ENCODE measurements at regions not wholly inside any gene's neighbourhood (a gene's known extent, or its start where the extent isn't known, plus 50 kb on each side); places are given as distances from the start of the nearest gene placed in this dataset.

DNA sequence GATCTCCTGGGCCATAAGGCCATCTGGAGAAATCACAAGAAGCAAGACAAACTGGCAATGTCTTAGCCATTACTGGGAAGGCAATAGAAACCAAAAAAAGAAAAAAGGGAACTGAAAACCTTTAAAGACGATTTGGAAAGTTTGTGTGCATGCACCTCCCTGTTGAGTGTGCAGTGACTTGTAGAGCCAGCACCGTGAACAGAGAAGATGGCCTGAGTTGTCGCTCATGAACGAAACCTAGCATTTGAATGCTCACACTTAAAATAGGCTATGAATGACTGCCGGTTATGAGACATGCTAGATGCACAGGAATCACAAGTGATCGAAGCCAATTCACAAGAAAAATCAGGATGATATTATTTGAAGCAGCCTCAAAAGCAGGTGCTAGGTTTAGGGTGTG, 151.3 kb upstream of the ADO start:
- DNase-seq (ENCODE audit: low read depth, low spot score) = no peak

DNA sequence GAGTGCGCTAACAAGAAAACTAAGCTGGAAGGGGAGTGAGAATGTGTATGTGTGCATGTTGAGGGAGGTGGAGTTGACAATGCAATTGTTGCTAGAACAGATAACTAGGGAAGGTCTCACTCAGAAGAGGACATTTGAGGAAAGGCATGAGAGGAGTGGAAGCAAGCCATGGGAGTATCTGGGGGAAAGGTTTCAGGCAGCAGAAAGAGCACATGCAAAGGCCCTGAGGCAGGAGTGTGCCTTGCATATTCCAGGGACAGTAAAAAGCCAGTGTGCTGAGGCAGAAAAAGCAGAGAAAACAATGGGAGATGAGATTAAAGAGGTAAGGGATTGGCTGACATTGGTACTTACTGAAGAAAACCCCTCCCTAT, 149.6 kb upstream of the ADO start:
- DNase-seq (ENCODE audit: low read depth, low spot score) = no peak

DNA sequence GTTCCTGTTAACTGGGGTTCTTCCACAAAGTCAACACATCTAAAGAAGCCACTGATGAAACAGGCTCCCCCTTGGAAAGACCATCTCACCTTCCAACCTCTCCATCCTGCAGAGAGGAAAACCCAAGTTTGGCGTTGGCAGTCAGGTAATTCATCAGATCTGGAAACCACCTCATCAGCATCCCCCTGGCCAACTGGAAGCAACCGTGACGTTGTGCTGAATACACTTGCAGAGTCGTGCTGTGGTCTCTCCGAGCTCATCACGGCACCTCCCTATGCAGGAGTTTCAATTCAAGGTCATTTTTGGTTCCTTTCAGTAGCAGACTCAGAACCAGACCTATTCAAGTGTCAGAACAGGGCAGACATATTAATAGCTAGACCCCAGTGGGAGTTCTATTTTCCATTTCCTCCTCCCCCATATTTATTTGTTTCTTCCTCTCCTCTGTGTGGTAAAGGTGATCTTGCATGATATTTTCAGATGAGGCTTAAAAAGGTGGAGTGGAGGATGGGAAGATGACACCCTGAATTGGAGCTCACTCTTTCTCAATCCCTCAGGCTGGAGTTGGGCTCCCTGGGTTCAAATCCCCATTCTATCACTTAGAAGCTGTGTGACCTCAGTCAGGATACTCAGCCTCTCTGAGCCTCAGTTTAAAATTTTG, 149.1 kb upstream of the ADO start:
- no peak for DNase-seq (ENCODE audit: low read depth, low spot score)

DNA sequence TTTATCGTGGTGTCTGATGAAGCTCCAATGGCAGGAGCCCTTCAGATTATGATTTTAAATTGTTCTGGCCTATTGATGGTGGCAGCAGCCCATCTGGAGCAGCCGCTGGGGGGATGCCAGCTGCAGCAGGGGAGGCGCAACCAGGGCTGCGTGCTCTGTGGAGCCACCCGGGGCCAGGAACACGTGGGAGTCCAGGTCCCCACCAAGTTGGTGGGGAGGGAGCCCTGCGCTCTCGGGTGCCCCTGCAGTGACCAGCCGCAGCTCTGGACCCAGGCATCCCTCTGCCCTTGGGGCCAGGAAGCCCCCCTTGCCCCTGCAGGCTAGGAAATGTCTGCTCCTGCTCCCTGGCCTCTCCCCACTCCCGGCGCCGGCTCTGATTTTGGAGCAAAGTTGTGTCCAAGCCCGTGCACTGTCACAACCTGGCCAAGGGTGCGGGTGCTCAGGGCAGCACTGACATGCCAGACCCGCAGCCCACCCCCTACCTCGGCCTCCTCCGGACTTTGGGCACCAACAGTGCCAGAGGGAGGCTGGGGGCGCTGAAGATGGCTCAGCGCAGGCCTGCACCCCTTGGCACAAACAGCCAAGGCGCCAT, 147.2 kb upstream of the ADO start:
- no peak for DNase-seq (ENCODE audit: low read depth, low spot score)

DNA sequence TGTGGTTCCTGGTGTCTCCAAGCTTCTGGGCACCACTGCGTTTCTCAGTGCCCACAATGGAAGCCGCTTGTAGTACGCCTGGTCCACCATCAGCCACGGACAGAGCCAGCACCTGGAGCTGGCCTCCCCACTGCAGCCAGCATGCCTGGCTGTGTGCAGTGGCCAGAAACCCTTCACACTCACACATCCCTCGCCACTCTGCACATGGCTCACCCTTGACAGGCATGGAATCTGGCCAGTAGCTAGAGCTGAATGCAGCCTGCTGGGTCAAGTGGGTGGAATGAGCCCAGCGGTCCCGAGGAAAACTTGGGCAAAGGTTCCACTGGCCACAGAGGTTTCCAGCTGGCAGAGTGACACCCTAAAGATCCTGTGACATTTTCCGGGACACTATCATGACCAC, 146.0 kb upstream of the ADO start:
- no peak for DNase-seq (ENCODE audit: low read depth, low spot score)

DNA sequence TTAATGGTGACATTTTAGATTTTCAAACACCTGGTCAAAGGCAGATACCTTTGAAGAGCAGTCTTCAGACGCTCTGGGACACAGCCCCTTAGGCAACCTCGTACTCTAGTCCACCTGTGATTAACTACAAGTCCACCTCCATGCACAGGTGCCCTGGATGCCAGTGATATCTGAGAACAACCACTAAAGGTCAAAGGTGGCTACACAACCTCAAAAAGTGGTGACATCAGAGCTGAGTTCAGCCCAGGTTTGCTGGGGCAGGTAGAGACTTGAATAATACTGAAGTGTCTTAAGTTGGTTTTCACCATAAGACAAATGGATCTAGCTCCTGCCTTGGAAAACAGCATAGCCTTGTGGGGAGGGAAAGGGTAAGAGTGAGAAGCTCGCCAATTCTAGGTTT, 143.4 kb upstream of the ADO start:
- no peak for DNase-seq (ENCODE audit: low read depth, low spot score)

DNA sequence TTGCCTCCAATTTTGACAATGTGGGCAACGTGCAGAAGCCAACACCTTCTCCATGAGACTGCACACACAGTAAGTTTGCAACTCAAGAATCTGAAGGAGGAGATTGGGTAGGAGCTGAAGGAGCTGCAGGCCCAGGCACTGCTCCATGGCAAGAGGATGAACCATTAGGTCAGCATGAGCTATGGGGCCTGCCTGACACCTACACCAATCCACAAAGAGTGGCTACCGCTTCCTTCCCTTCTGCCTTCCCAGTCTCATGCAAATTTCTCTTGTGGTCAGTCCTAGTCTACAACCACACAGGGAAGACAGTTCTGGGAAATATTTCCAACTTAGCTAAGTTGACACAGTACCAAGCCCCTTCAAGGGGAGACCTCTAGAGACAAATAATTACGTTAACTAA, 142.0 kb upstream of the ADO start:
- DNase-seq (ENCODE audit: low read depth, low spot score) = no peak

DNA sequence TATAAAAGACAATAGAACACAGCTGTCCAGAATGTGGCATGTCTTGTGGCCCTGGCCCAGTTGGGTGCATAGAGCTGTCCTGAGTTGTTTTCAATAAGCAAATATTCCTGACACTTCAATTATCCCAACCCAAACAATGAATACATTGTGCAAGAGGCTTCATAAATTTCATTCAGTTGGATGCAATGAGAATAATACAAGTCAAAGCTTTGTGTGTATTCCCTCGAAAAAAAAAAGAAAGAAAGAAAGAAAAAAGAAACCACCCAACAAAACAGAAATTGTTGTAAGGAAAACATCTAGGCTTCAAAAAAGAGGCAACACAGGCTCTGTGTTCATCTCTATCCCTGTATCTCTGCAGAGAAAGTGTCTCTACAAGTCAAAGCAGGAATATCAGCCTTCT, 138.7 kb upstream of the ADO start:
- no peak for DNase-seq (ENCODE audit: low read depth, low spot score)

DNA sequence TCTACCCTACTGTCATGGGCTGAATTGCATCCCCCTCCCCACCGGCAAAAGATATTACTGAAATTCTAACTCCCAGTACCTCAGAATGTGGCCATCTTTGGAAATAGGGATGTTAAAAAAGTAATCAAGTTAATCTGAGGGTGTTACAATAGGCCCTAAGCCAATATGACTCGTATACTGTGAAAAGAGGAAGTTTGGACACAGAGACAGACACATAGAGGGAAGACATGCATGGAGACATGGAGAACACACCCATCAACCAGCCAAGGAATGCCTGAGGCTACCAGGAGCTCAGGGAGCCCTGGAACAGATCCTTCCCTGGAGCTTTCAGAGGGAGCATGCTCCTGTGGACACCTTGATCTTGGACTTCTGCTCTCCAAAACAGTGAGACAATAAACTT, 138.2 kb upstream of the ADO start:
- no peak for DNase-seq (ENCODE audit: low read depth, low spot score)

DNA sequence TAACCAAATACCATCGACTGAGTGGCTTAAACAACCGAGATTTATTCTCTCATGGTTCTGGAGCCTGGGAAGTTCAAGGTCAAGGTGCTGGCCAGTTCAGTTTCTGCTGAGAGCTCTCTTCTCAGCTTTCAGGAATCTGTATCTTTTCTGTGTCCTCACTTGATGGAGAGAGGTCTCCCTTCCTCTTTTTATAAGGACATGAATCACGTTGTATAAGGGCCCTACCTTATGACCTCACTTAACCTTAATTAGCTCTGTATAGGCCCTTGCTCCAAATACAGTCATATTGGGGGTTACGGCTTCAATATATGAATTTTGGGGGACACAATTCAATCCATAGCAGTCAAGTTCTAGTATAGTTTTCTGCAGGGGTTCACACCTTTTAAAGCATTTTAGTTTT, 135.2 kb upstream of the ADO start:
- DNase-seq (ENCODE audit: low read depth, low spot score) = no peak

DNA sequence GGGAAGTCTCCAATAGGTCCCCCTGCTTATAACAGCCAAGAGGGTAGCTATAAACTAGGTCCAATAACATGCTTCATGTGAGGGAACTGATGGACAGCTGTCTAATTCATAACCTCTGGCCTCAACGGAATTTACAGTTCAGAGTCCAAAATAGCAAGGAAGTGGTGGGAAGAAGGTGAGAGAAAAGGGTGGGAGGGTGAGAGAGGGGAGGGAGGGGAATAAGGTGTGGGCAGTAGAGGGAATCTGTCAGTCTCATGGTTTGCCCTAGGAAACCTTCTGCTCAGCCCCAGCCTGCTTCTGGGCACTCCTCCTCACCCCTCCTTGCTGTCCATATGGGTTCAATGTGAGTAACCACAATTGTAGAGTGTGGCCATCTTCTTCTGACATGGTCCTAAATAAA, 133.4 kb upstream of the ADO start:
- no peak for DNase-seq (ENCODE audit: low read depth, low spot score)

DNA sequence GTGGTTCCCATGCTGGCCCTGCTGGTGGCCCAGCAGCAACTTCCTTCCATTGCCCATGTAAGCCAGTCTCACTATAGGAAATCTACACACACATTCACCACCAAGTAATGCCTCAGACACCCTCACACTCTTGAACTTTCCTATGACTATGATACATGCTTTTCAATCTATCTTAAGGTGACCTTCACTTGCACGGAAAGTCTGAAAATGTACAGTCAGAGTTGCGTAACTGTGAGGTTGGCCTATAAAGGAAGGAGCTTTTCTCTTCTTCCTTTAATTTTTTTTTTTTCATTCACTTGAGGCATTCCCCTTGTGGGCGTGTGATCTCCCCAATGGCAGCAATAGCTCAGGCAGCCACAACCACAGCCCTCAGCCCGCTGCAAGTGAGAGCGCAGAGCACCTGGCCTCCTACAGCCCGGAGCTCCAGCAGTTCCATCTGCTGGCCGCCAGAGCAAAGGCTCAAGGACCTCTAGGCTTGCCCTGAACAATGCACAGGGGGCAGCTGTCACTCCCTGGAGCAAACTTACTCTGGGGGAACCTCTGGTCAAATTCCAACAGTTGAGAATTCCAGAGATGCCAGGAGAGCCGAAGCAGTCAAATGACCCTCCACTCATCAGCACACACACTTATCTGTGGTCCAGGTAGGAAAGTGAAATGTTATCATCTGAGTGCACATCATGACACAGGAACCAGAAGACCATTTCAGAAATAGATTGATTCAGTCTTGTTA, 123.1 kb upstream of the ADO start:
- no peak for DNase-seq (ENCODE audit: low read depth, low spot score)

DNA sequence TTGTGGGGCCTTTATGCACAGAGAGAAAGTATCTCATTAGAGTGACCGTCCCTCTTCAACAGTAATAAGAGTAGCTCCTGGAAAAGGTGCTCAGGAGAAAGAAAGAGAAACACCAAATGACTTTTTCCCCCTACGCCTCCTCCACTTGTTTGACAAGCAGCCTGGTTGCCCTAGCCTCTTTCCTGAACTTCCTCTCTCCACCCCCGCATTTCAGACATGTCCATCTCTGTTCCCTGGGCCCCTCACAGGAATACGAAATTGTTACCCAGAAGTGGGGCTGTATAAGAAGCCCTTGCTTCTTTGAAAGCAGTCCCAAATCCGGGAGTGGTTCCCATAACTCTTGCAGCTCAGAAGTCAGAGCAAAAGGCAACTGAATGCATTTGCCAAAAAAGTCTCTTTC, 119.6 kb upstream of the ADO start:
- no peak for DNase-seq (ENCODE audit: low read depth, low spot score)

DNA sequence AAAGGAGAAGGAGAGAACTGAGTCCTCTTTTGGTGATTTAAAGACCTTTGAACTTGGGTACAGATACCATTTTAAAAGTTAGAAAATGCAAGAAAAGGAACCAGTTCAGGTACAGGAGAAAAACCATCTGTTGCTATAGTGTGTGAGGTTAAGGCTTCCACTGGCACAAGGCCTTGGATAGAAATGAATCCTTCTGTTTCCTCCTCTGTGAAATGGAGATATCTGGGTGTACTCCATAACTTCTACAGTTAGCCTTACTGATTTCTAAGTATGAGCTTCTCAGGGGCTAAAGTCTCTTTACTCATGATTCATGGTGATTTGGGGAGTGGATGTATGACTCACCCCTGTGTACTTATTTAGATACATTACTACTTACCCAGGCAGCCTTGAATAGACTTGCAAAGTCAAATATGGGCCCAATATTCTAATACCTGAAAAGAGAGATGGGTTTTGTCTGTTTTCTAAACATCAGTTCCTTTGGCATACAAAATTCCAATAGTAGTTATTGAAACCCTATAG, 117.2 kb upstream of the ADO start:
- DNase-seq (ENCODE audit: low read depth, low spot score) = no peak

DNA sequence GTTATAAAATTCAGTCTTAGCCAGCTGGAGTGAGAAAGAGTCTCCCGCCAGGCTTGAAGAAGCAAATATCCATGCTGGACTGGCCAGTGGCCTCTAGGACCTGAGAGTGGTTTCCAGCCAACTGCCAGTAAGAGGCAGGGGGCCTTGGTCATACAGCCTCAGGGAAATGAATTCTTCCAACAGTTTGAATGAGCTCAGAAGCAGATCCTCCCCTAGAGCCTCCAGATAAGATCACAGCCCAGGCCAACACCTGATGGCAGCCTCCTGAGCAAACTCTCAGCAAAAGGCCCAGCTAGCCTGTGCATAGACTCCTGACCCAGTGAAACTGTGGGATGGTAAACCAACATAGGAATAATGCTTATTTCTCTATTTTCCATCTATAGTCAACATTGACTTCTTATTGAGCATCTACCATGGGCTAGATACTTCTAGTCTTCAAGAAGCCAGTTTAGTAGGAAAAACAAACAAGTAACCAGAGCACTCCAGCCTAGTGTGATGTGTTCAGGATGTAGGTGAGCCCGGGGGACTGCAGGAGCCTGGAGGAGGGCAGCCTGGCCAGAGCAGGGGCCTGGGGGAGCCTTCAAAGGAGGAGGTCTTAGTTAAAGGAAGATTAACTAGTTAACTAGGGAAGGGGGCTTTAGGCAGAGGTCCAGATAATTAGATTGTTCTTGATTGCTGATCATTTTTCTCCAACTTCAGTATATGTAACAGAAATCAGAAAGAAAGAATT, 115.4 kb upstream of the ADO start:
- no peak for DNase-seq (ENCODE audit: low read depth, low spot score)

DNA sequence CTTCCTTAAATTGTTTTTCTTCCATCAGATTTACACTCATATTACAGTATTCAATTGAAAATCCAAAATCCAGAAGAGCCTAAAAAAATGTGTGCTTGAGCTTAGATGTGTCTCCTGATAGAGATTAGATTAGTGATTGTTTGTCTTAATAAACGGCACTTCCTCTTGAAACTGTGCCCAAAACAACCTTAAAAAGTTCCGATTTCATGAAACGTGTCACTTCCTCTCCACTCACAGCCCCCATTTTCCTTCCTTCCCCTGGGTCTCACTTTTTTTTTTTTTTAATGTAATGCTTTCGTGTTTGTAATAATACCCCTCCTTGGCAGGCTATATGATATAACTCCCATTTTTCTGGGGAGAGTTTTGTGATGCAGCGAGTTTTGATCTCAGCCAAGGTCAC, 114.8 kb upstream of the ADO start:
- DNase-seq (ENCODE audit: low read depth, low spot score) = no peak

DNA sequence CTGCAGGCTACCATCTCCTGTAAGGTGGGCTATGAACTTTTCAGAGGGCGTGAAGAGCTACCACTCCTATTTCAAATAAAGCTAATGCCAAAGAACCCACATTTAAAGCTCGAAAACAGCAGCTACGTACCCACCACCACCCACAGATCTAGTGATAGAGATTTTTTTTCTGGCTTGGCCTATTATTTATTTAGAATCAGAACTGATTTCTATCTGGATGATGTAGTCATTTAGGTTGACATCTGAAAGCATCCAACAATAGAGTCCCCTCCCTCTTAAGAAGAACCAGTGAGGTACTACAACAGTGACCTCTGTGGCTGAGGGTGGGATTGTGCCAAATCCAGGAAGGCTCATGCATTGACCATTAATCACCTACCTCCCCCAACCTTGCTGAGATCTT, 113.8 kb upstream of the ADO start:
- no peak for DNase-seq (ENCODE audit: low read depth, low spot score)

DNA sequence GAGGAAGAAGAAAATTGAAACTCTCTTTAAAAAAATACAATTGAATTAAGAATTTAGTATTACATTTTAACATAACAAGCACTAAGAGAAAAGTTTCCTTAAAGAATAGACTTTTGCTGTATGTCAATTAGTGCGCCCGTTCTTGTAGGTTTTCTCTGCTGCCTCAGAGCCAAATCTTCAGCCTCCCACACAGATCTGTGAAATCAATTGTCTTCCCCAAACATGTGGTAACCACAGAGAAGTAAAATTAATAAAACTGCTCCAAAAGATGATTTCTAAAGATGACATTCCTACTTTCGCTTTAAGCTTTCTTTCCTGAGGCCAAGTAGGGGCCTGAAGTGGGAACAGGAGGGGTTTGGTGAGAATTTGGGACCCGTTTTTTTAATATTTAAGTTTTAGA, 113.2 kb upstream of the ADO start:
- DNase-seq (ENCODE audit: low read depth, low spot score) = no peak

DNA sequence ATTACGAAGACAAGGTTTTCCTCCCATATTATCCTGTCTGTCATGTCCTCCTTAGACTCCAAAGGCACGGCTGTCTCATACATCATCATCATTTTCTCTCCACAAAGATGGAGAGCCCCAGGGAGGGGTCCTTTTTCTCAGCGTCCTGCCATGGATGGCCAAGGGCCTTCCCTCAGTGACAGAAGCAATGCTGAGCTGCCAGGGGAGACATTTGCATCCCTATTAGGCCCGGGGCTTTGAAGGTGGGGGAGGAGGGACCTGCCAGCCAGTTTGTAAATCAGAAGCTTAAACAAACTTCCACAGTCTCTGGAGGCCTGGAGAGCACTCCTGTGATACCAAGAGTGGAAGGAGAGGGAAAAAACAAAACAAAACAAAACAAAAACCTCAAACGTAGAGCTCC, 112.4 kb upstream of the ADO start:
- DNase-seq (ENCODE audit: low read depth, low spot score) = no peak

DNA sequence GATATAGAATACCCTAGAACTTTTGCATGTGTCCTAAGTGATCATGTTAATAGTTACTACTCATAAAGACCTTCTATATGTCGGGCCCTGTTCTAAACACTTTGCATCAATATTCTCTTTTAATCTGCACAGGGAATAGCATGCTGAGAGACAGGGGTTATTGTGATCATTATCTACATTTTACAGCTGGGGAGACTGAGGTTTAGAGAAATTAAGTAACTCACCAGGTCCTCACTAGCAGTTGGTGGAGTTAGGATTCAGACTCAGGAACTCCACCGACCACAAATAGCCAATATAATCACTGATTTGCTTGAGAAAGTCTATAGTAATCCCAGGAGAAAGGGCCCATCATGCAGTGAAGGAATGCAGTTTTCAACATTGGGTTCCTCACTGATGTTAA, 111.2 kb upstream of the ADO start:
- DNase-seq (ENCODE audit: low read depth, low spot score) = no peak

DNA sequence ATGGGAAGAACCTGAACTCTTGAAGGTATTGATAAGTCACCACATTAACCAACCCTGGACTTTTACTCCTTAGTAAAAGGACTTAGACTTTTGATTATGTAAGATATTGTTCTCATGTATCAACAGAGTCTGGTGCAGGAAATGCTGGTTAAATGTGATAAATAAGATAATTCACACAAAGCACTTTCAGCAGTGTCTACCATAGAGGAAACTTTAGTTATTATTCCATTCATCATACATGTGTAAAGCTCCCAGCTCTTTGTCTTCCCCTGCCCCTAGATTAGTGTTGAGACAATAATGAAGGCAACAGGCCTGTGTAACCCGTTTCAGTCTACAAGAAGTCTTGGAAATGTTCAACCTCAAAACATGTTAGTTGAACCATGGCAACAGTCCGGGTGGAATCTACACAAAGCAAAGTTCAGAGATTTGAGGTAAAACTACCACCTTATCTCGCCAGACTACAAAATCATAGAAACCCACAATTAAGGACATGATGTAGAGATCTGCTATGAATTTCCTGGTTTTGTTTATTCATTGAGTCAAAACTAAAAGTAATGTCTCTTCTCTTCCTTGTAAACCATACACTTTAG, 109.9 kb upstream of the ADO start:
- DNase-seq (ENCODE audit: low read depth, low spot score) = no peak

DNA sequence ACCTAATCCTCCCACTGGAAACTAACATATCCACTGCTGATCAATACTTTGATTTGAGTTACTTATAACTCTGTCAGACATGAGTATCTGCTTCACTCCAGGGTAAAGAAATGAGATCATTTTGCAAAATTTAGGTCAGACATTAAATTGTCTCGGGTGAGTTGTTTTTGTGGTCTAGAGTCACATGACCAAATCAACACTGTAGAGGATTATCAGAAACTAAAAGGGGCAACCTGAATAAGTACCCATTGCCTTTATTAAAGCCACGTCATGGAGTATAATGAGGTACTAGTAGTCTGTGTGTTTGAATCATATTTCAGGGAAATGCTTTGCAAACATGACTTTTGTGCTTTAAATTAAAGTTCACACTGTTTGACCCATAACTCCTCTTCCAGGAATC, 107.7 kb upstream of the ADO start:
- no peak for DNase-seq (ENCODE audit: low read depth, low spot score)

Data from brain pericyte (primary cell).